SU-DHL-6 (cell line): ENCODE measurements at regions not wholly inside any gene's neighbourhood (a gene's known extent, or its start where the extent isn't known, plus 50 kb on each side); places are given as distances from the start of the nearest gene placed in this dataset.

ENCODE experiments used
- H2AFZ ChIP-seq: fragments of 200-600 bp; sonication (generic); 2 replicates; pipeline ENCODE4 v1.6.1; 2014; ENCODE audit warnings: low read depth, mild to moderate bottlenecking, moderate library complexity, mixed read lengths, antibody characterized with exemption, low read length; ENCODE audit not compliant: severe bottlenecking
- H3F3A ChIP-seq: fragments of 200-600 bp; shearing (Covaris generic); 2 replicates; pipeline ENCODE4 v1.6.0; 2016; ENCODE audit warnings: antibody characterized with exemption, mild to moderate bottlenecking; ENCODE audit not compliant: insufficient read depth
- H3K27ac ChIP-seq: fragments of 200-600 bp; sonication (generic); 2 replicates; pipeline ENCODE4 v1.5.1; 2016; ENCODE audit warnings: low read depth, mild to moderate bottlenecking, low read length, moderate library complexity, mixed read lengths
- H3K27me3 ChIP-seq: fragments of 200-600 bp; sonication (generic), shearing (Covaris generic); 2 replicates; pipeline ENCODE4 v1.6.0; 2014; ENCODE audit warnings: mild to moderate bottlenecking, low read length
- H3K36me3 ChIP-seq: fragments of 200-600 bp; sonication (generic); 2 replicates; pipeline ENCODE4 v1.6.1; 2014; ENCODE audit warnings: mild to moderate bottlenecking, low read length, mixed read lengths
- H3K4me2 ChIP-seq: fragments of 300-600, 200-600 bp; shearing (Covaris generic), sonication (generic); 2 replicates; pipeline ENCODE4 v1.6.0; 2014; ENCODE audit warnings: low read length, low read depth, mild to moderate bottlenecking; ENCODE audit not compliant: poor library complexity, severe bottlenecking
- H3K4me3 ChIP-seq: fragments of 200-600 bp; sonication (generic); 2 replicates; pipeline ENCODE4 v1.5.1; 2014; ENCODE audit warnings: antibody characterized with exemption, low read length, mild to moderate bottlenecking, mixed read lengths; ENCODE audit not compliant: insufficient read depth, poor library complexity, severe bottlenecking
- H3K79me2 ChIP-seq: fragments of 200-600 bp; sonication (generic); 2 replicates; pipeline ENCODE4 v1.6.1; 2014; ENCODE audit warnings: mild to moderate bottlenecking, low read length, moderate library complexity; ENCODE audit not compliant: insufficient read depth
- H3K9ac ChIP-seq: fragments of 200-600 bp; sonication (generic); 2 replicates; pipeline ENCODE4 v1.7.0; 2014; ENCODE audit warnings: mild to moderate bottlenecking, low read length
- H3K9me2 ChIP-seq: fragments of 200-600 bp; sonication (generic); replicated peaks from 2 replicates; pipeline ENCODE4 v1.6.1; 2014; ENCODE audit warnings: low read length; ENCODE audit not compliant: insufficient read depth
- H3K9me3 ChIP-seq: fragments of 200-600 bp; sonication (generic); 2 replicates; pipeline ENCODE4 v1.6.1; 2014; ENCODE audit warnings: low read length, mixed read lengths; ENCODE audit not compliant: insufficient read depth
- H4K20me1 ChIP-seq: fragments of 200-600 bp; sonication (generic); 2 replicates; pipeline ENCODE4 v1.6.1; 2014; ENCODE audit warnings: low read depth, mild to moderate bottlenecking, antibody characterized with exemption, low read length, moderate library complexity, mixed read lengths
- EZH2phosphoT487 ChIP-seq: fragments of 200-600 bp; sonication (generic), shearing (Covaris generic); conservative IDR thresholded peaks from 2 replicates; pipeline ENCODE4 v1.6.1; 2018; ENCODE audit warnings: mild to moderate bottlenecking, antibody characterized with exemption, low read length, moderate library complexity, mixed read lengths
- TF ChIP-seq, protein P1 (sequence below): fragments of 200-600 bp; sonication (generic); IDR thresholded peaks from one replicate; pipeline ENCODE4 v1.5.1; 2017; ENCODE audit warnings: antibody characterized with exemption, mild to moderate bottlenecking, low read length, moderate library complexity; ENCODE audit not compliant: insufficient read depth, poor library complexity, severe bottlenecking

DNA sequence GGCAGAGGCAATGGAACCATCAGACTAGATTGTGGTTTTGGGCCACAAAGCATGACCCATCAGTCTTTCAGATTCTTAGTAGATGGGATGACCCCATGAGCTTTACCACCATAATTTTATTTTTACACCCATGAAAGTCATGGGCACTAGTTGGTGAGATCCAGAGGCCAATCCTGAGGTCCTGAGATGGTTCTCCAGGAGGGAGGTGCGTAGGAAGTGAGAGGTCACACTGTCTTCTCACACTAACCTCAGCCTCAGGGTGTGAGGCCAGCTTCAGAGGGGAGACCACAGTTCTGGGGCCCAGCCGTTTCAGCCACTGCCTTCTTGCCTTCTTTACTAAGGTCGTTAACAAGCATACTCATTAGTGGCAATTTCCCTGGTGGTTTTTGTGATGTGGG lies 106.4 kb downstream of the AKAP11 start:
- Histone ChIP-seq H3K27me3 (no peaks in the 10 kb centered on the region), H3K4me3 (peak overlapping the region; percentile 15), H3K27ac (peak overlapping the region; percentile 33; the same call in 1 of the 2 replicates), H3K9ac (no peak overlapping the region), H3K9me3 (no peaks in the 10 kb centered on the region), H4K20me1 (no peaks in the 10 kb centered on the region), H3K79me2 (no peaks in the 10 kb centered on the region), H2AFZ (no peak overlapping the region), H3K36me3 (no peaks in the 10 kb centered on the region), H3F3A (peaks cover 12% of the 10 kb centered on the region; the same call in 1 of the 2 replicates), H3K9me2 (no peaks in the 10 kb centered on the region), H3K4me2 (peak overlapping the region; percentile 45)
- no peak for TF ChIP-seq EZH2phosphoT487
- TF ChIP-seq, protein P1, sequence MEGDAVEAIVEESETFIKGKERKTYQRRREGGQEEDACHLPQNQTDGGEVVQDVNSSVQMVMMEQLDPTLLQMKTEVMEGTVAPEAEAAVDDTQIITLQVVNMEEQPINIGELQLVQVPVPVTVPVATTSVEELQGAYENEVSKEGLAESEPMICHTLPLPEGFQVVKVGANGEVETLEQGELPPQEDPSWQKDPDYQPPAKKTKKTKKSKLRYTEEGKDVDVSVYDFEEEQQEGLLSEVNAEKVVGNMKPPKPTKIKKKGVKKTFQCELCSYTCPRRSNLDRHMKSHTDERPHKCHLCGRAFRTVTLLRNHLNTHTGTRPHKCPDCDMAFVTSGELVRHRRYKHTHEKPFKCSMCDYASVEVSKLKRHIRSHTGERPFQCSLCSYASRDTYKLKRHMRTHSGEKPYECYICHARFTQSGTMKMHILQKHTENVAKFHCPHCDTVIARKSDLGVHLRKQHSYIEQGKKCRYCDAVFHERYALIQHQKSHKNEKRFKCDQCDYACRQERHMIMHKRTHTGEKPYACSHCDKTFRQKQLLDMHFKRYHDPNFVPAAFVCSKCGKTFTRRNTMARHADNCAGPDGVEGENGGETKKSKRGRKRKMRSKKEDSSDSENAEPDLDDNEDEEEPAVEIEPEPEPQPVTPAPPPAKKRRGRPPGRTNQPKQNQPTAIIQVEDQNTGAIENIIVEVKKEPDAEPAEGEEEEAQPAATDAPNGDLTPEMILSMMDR: no peak

DNA sequence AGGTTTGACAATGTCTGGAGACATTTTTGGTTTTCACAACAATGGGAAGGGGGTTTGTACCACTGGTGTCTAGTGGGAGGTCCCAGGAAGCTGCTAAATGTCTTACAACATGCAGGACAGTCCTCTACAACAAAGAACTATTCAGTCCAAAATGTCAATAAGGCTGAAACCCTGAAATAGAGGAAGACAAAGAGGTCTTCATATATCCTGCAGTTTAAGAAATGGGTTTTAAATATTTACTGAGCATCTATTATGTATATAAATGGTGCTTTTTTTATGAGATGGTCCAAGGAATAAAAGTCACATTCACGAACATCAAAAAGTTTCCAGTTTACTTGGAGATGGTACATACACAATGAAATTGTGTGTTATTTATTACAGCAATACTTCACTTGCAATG lies 107.3 kb downstream of the AKAP11 start:
- Histone ChIP-seq H3K27me3 (no peaks in the 10 kb centered on the region), H3K36me3 (no peaks in the 10 kb centered on the region), H3K9me3 (no peaks in the 10 kb centered on the region), H3K4me2 (no peak overlapping the region), H3K4me3 (no peak overlapping the region), H3K27ac (no peak overlapping the region), H3K79me2 (no peaks in the 10 kb centered on the region), H4K20me1 (no peaks in the 10 kb centered on the region), H3K9ac (no peak overlapping the region), H3F3A (peaks cover 12% of the 10 kb centered on the region; the same call in 1 of the 2 replicates), H3K9me2 (no peaks in the 10 kb centered on the region), H2AFZ (no peak overlapping the region)
- TF ChIP-seq, protein P1: no peak
- no peak for TF ChIP-seq EZH2phosphoT487

DNA sequence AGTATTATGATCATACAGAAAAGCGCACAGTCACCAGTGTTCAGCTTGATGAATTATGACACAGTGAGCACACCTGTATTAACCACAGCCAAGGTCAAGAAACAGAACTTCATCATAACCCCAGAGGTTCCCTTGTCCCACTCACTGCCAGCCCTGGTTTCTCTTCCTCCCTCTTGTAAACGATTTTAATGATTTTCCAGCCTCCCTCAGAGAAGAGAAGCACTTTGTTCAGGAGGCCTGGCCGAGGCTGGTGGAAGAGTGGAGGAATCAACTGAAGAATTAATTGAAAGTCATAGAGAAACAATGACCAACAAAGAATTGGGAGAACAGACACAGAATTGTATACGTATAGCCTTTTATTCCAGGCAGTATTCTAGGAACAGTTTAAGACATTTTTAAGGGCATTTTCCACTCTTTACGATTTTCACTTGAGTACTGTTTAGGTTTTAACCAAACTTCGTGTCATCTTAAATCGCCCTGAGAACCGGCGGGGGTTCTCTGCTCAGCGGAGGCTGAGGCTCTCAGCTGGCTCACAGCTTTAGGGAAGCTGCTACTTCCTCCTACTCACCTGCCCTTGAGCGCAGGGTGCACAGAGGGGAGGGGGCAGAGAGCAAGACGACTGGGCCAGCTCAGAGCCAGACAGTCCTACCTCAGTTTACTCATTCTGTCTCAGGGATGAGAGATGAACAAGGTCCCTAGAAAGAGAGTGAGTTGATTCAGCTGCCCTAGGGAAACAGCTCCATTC lies 108.6 kb downstream of the AKAP11 start:
- no peak overlapping the region for H3K9ac ChIP-seq
- H4K20me1 ChIP-seq: no peaks in the 10 kb centered on the region
- no peaks in the 10 kb centered on the region for H3K79me2 ChIP-seq
- H3K27ac ChIP-seq: peak overlapping the region; percentile 53
- peak overlapping the region; percentile 43 for H3K4me2 ChIP-seq
- H3K9me3 ChIP-seq: no peaks in the 10 kb centered on the region
- H2AFZ ChIP-seq: no peak overlapping the region
- no peaks in the 10 kb centered on the region for H3K36me3 ChIP-seq
- H3F3A ChIP-seq: peaks cover 12% of the 10 kb centered on the region; the same call in 1 of the 2 replicates
- H3K9me2 ChIP-seq: no peaks in the 10 kb centered on the region
- TF ChIP-seq, protein P1: no peak
- TF ChIP-seq EZH2phosphoT487: no peak
- no peak overlapping the region for H3K4me3 ChIP-seq
- H3K27me3 ChIP-seq: no peaks in the 10 kb centered on the region
